H4 (cell line): ENCODE measurements at regions not wholly inside any gene's neighbourhood (a gene's known extent, or its start where the extent isn't known, plus 50 kb on each side); places are given as distances from the start of the nearest gene placed in this dataset.
A peak's percentile ranks its signal among the peaks of the same experiment; 100 is the strongest.

Experiments
- DNase-seq: peaks from one replicate; pipeline ENCODE4 v3.0.0-alpha.2; 2015; ENCODE audit warnings: low spot score

- DNase-seq = no peak
Measured at GRCh38 chr2:176601066-176601465, 331.8 kb downstream of the MTX2 start.

DNA sequence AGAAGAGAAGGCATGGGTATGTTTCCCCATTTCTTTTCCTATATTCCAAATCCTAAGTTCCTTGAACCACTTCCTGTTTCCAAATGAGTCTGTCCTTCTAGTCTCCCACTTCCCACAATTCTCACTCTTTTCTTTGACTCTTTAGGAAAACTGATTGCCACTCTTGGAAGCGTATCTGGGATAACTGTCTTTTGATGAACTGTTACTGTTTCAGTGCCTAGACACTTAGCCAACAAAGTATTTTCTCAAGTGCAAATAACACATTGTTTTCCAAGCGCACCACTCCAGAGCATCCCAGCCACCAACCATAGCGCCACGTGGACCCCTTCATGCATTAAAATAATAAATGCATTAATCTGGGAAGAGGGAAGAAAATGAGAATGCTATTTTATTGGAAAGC lies 342.8 kb downstream of the MTX2 start:
- DNase-seq = no peak

DNA sequence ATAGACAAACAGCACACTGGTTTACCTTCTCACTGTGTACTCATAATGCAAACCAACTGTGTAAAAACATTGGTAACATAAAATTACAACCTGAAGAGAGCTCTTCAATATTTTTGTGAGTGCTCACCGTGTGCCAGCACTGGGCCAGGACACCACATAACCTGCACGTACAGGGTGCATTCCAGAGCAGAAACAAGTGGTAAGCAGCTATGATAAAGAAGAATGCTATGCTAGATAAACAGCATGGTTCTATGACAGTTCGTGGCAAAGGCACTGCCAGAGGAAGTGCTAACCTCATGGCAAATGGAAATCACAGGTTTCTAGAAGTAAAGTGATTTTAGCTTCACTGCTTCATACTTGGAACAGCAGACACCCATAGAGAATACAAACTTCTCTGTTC lies 343.5 kb downstream of the MTX2 start:
- no peak for DNase-seq

DNA sequence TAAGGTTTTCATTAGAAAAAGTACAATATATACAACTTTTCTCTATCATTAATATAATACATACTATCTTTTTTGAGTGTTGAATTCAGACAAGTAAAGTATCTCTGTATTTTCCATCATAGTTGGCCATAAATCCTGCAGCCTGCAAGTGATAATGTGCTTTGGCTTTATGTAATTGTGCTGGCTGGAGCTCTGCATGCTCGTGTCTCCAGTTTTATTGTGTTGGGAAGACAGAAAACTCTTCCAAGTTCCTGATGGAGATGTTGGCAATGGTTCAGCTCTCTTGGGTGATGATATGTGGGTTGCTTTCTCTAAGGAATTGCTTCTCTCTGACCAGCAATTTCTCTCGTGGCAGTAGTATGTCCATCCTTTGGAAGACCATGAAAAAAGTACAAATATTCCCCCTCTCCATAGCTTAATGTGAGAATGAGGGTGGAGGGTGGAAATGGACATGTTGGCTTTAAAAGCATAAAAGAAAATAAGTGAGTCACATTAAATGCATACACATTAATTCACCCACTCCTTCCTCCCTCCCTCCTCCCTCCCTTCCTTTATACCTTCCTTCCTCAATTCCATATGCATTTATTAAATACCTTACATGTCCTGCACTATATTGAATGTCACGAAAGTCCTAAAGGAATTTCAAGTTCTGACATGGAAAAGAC lies 344.2 kb downstream of the MTX2 start:
- no peak for DNase-seq

- no peak for DNase-seq
Measured at GRCh38 chr2:176614049-176614448, 344.8 kb downstream of the MTX2 start.

GRCh38 chr2:176614930-176615329 lies 345.7 kb downstream of the MTX2 start:
- no peak for DNase-seq

DNA sequence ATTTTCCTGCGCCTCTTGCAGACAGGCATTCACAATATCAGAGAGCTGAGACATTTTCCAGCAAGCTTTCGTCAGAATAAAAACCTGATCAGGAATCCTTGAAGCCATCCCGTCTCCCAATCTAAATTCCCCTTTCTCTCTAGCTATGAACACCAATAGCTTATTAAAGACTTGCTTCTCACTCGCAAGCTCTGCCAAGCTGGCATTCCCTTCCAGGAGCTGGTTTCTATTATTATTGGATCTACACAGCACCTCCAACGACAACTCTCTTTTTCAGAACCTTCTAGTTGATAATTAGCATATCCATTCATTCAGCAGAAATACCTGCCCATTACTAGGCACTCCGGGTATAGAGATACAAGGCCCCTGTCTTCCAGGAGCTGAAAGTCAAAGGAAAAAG lies 350.3 kb downstream of the MTX2 start:
- DNase-seq = no peak

GRCh38 chr2:176621350-176621749 lies 352.1 kb downstream of the MTX2 start:
- no peak for DNase-seq

- DNase-seq = no peak
Measured at GRCh38 chr2:176622792-176623191, 353.6 kb downstream of the MTX2 start.

GRCh38 chr2:176626796-176627195 lies 357.6 kb downstream of the MTX2 start:
- no peak for DNase-seq

DNA sequence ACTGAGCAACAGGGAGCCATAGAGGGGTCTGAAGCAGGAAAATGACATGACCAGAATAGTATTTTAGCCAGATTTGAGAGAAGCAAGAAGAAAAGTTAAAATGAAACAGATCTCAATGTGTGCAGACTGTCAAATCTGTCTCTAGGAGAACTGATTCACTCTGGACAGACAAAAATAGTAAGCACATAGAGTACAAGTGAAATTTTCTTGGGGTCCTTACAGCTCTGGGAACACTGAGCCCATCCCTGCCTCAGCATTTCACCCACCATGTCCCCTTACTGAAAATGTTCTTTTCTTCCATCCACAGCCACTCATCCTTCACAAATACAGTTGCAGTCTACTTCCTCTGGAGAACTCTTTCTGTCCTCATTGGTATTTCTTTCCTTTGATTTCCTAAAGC lies 359.2 kb downstream of the MTX2 start:
- DNase-seq = no peak

DNA sequence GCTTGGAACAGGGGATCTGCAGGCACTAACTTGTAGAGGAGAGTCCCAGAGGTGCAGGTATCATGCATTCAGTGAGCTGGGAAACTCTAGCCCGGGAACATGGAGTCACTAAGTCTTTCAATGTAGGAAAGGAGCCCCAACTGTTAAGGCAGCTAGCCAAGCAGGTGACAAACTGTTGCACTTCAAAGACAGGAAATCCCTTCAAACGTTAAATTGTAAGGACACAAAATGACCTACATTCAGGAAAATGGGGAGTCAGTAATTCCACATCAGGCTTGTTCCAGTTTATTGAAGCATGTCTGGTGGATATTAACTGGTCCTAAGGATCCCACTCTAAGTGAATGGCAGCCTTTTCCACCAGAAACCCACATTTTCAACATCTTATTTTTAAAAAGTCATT lies 364.5 kb downstream of the MTX2 start:
- DNase-seq = no peak

- DNase-seq = no peak
Measured at GRCh38 chr2:176636401-176636800, 367.2 kb downstream of the MTX2 start.

DNA sequence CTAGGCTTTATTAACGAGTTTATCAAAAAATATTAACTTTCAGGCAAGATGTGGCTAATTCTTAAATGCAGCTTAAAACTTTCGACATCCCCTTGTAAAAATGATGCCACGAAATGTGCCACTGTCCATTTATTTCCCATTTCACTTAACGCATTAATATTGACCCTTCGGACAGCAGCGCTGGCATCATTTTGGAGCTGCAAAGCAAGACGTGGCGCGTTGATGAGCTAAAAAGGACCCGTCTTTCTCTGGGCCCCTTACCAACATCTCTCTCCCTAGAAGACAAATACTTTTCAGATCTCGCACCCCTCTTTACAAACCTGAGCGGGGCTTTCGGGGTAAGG lies 367.9 kb downstream of the MTX2 start:
- no peak for DNase-seq

GRCh38 chr2:176637486-176638166 lies 368.4 kb downstream of the MTX2 start:
- DNase-seq = peak; percentile 39

- peak; percentile 38 for DNase-seq
Measured at GRCh38 chr2:176638167-176639015, 369.1 kb downstream of the MTX2 start.

- no peak for DNase-seq
Measured at GRCh38 chr2:176639016-176639343, 369.7 kb downstream of the MTX2 start.

DNA sequence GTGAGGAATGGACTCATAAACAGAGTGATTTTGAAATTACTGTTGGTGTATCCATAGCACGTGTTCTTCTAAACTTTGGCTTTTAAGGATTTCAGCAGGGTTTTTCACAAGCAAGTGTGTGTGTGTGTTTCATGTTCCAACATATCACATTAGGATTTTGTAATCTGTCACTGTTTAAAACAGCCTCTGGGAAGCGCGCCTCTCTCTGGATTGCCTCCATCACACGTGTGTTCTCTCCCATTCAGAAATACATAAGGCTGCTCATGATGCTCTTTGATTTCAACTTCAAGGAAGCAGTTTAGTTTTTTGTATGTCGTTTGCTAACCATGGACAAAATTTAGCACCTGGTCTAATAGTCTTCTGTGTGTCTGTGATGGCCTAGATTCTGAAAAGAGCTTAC lies 370.4 kb downstream of the MTX2 start:
- no peak for DNase-seq

GRCh38 chr2:176641436-176641835 lies 372.2 kb downstream of the MTX2 start:
- no peak for DNase-seq

DNA sequence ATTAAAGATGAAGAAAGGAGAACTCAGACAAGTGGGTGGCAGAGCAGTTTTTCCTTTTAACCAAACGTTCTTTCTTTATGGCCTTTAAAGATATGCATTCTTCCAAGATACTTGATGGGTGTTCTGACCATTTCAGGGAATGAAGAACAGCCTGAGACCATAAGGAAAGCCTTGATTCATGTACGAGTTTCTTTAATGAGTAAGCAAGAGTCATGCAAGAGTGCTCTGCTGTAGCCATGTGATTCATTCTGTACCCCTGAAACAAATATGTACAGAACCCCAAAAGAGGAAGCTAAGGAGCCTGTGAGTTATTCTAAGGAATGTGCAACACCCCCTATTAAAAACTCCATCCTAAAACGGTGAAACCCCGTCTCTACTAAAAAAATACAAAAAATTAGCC lies 372.8 kb downstream of the MTX2 start:
- DNase-seq = no peak

DNA sequence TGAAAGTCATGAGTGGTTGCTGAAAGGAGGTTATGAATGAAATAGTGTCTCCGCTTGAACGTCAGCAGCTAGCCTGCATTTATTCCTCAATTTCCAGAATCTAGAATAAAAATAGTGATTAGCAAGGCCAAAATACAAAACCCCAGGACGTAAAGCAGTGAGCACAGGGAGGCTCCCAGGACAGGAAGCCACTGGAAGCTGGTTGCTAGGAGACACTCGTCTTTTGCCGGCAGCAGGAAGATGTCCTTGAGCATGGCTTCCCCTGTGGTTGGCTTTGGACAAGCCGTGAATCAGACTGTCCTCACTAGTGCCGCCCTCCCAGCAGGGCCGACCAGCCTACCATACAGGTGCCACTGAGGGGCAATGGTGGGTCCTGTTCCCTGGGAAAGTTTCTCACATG lies 374.4 kb downstream of the MTX2 start:
- DNase-seq = no peak

GRCh38 chr2:176645494-176645893 lies 376.3 kb downstream of the MTX2 start:
- no peak for DNase-seq

- no peak for DNase-seq
Measured at GRCh38 chr2:176646033-176646615, 376.9 kb downstream of the MTX2 start.
